ENCODE measurements at regions not wholly inside any gene's neighbourhood (a gene's known extent, or its start where the extent isn't known, plus 50 kb on each side); places are given as distances from the start of the nearest gene placed in this dataset.

DNA sequence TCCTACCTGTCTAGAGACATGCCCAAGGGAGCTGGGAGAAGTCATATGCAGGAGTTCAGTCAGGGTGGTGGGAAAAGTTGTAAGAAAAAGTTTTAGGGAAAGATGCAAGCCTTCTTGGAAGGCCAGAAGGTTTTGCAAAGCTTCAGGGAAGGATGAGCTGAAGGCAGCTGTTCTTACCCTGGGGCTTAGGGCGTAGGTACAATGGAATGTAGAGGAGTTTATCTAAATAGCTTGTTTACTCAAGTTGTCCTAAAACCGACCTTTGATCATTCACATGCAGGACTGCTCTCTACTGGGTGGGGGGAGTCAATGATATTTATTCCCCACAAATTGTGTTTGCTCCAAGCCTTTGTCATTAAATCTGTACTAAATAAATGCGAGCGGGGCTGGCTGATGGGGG lies 277.0 kb downstream of the CRPPA start:
- Histone ChIP-seq H3K9me2 (replicated peaks; ENCODE audit: control insufficient read depth, low read length) (no peaks in the 10 kb centered on the region), H4K20me1 (ENCODE audit: control insufficient read depth, insufficient read depth, low read depth, low read length) (no peaks in the 10 kb centered on the region), H3K4me2 (ENCODE audit: low read length) (no peak overlapping the region), H3K4me1 (ENCODE audit: control insufficient read depth, low read length) (no peaks in the 10 kb centered on the region), H3K36me3 (ENCODE audit: control insufficient read depth, low read length) (no peaks in the 10 kb centered on the region), H3K9me3 (ENCODE audit: control insufficient read depth, insufficient read depth, low read length) (peaks cover 5% of the 10 kb centered on the region; the same call in 1 of the 2 replicates), H3K27ac (ENCODE audit: low read depth, low read length) (no peak overlapping the region), H3F3A (ENCODE audit: control insufficient read depth, insufficient read depth) (no peaks in the 10 kb centered on the region), H3K79me2 (ENCODE audit: control insufficient read depth, low read length) (no peaks in the 10 kb centered on the region), H3K4me3 (ENCODE audit: low read length) (no peak overlapping the region), H3K27me3 (ENCODE audit: control insufficient read depth, low read length) (no peaks in the 10 kb centered on the region)
- no peak for TF ChIP-seq EZH2phosphoT487 (IDR thresholded peaks at IDR 0.05; ENCODE audit: borderline replicate concordance, low read length)
- TF ChIP-seq, protein P1, sequence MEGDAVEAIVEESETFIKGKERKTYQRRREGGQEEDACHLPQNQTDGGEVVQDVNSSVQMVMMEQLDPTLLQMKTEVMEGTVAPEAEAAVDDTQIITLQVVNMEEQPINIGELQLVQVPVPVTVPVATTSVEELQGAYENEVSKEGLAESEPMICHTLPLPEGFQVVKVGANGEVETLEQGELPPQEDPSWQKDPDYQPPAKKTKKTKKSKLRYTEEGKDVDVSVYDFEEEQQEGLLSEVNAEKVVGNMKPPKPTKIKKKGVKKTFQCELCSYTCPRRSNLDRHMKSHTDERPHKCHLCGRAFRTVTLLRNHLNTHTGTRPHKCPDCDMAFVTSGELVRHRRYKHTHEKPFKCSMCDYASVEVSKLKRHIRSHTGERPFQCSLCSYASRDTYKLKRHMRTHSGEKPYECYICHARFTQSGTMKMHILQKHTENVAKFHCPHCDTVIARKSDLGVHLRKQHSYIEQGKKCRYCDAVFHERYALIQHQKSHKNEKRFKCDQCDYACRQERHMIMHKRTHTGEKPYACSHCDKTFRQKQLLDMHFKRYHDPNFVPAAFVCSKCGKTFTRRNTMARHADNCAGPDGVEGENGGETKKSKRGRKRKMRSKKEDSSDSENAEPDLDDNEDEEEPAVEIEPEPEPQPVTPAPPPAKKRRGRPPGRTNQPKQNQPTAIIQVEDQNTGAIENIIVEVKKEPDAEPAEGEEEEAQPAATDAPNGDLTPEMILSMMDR (IDR thresholded peaks at IDR 0.05; ENCODE audit: low read depth, low read length, poor library complexity, severe bottlenecking) = no peak

GRCh38 chr7:16137944-16138343 lies 283.4 kb downstream of the CRPPA start:
- Histone ChIP-seq H3F3A (ENCODE audit: control insufficient read depth, insufficient read depth) (no peaks in the 10 kb centered on the region), H3K4me2 (ENCODE audit: low read length) (no peak overlapping the region), H3K79me2 (ENCODE audit: control insufficient read depth, low read length) (no peaks in the 10 kb centered on the region), H3K36me3 (ENCODE audit: control insufficient read depth, low read length) (no peaks in the 10 kb centered on the region), H3K27ac (ENCODE audit: low read depth, low read length) (no peak overlapping the region), H3K9me2 (replicated peaks; ENCODE audit: control insufficient read depth, low read length) (no peaks in the 10 kb centered on the region), H4K20me1 (ENCODE audit: control insufficient read depth, insufficient read depth, low read depth, low read length) (no peaks in the 10 kb centered on the region), H3K9me3 (ENCODE audit: control insufficient read depth, insufficient read depth, low read length) (no peaks in the 10 kb centered on the region), H3K27me3 (ENCODE audit: control insufficient read depth, low read length) (no peaks in the 10 kb centered on the region; the same call in 1 of the 2 replicates), H3K4me1 (ENCODE audit: control insufficient read depth, low read length) (no peaks in the 10 kb centered on the region), H3K4me3 (ENCODE audit: low read length) (no peak overlapping the region)
- TF ChIP-seq EZH2phosphoT487 (IDR thresholded peaks at IDR 0.05; ENCODE audit: borderline replicate concordance, low read length) = no peak
- TF ChIP-seq, protein P1 (IDR thresholded peaks at IDR 0.05; ENCODE audit: low read depth, low read length, poor library complexity, severe bottlenecking) = no peak

DNA sequence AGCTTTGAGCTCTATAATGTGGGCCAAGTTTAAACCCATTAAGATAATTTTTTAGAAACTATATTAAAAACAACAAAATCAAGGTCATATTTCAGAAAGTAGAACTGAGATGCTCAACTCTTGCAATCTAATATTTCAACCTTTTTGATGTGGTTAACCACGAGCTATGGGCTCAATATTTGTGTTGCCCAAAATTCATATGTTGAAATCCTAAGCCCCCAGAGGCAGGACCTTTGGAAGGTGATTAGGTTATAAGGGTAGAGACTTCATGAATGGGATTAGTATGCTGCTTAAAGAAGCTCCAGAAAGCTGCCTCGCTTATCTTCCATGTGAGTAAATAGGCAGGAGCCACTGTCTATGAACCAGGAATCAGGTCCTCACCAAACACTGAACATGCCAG lies 284.4 kb downstream of the CRPPA start:
- Histone ChIP-seq H3K4me2 (ENCODE audit: low read length) (no peak overlapping the region), H3K36me3 (ENCODE audit: control insufficient read depth, low read length) (no peaks in the 10 kb centered on the region), H3K9me3 (ENCODE audit: control insufficient read depth, insufficient read depth, low read length) (no peaks in the 10 kb centered on the region), H3K4me1 (ENCODE audit: control insufficient read depth, low read length) (no peaks in the 10 kb centered on the region), H3K4me3 (ENCODE audit: low read length) (no peak overlapping the region), H3K27me3 (ENCODE audit: control insufficient read depth, low read length) (no peaks in the 10 kb centered on the region; the same call in 1 of the 2 replicates), H3K27ac (ENCODE audit: low read depth, low read length) (no peak overlapping the region), H3F3A (ENCODE audit: control insufficient read depth, insufficient read depth) (no peaks in the 10 kb centered on the region), H4K20me1 (ENCODE audit: control insufficient read depth, insufficient read depth, low read depth, low read length) (no peaks in the 10 kb centered on the region), H3K79me2 (ENCODE audit: control insufficient read depth, low read length) (no peaks in the 10 kb centered on the region), H3K9me2 (replicated peaks; ENCODE audit: control insufficient read depth, low read length) (no peaks in the 10 kb centered on the region)
- TF ChIP-seq, protein P1 (IDR thresholded peaks at IDR 0.05; ENCODE audit: low read depth, low read length, poor library complexity, severe bottlenecking) = no peak
- no peak for TF ChIP-seq EZH2phosphoT487 (IDR thresholded peaks at IDR 0.05; ENCODE audit: borderline replicate concordance, low read length)

Data from DOHH2 (cell line).